IMR-90 (cell line): ENCODE measurements at regions not wholly inside any gene's neighbourhood (a gene's known extent, or its start where the extent isn't known, plus 50 kb on each side); places are given as distances from the start of the nearest gene placed in this dataset.

Experiments used
- ATAC-seq: fragments of 200-7000 bp; cut with Tn5 transposase; 2 replicates; pipeline ENCODE4 v1.9.1; 2020; ENCODE audit warnings: low read depth, mild to moderate bottlenecking, moderate library complexity
- BruUV-seq: library from RNA; stranded (reverse); fragments of 400-500 nt; replicated peaks from 2 replicates; lab custom pipeline; 2021; lab: Mats Ljungman, UMichigan
- CTCF ChIA-PET: fragments of 300-600 bp; formaldehyde crosslinking; extraction: SDS; loops from one replicate; lab custom pipeline; 2021; ENCODE audit warnings: antibody characterized with exemption; lab: Yijun Ruan, JAX
- POLR2A ChIA-PET: fragments of 300-600 bp; sonication (Branson Sonifier 250); formaldehyde crosslinking; loops from one replicate; lab custom pipeline; 2022; ENCODE audit warnings: antibody characterized with exemption; ENCODE audit not compliant: unreplicated experiment; lab: Charles Lee
- DNase-seq: peaks from one replicate; pipeline ENCODE4 v3.0.0; 2013
- H2AFZ ChIP-seq: replicated peaks from 2 replicates; pipeline ENCODE3; 2013; ENCODE audit warnings: low read length, mild to moderate bottlenecking; ENCODE audit not compliant: poor library complexity
- H2AK5ac ChIP-seq: 2 replicates; pipeline ENCODE4 v1.6.1; 2013; ENCODE audit warnings: low read depth, low read length, inconsistent platforms
- H2AK9ac ChIP-seq: replicated peaks from 2 replicates; pipeline ENCODE3; 2013; ENCODE audit warnings: mild to moderate bottlenecking, low read depth, low read length, moderate library complexity; ENCODE audit not compliant: poor library complexity
- H2BK120ac ChIP-seq: 2 replicates; pipeline ENCODE4 v1.6.1; 2013; ENCODE audit warnings: low read depth, low read length, inconsistent platforms
- H2BK15ac ChIP-seq: 3 replicates; pipeline ENCODE4 v1.6.1; 2013; ENCODE audit warnings: low read depth, low read length, inconsistent platforms
- H2BK20ac ChIP-seq: 2 replicates; pipeline ENCODE4 v1.6.1; 2013; ENCODE audit warnings: low read depth, mild to moderate bottlenecking, inconsistent platforms, low read length, moderate library complexity
- H2BK5ac ChIP-seq: 2 replicates; pipeline ENCODE4 v1.6.1; 2013; ENCODE audit warnings: mild to moderate bottlenecking, low read depth, low read length, inconsistent platforms; ENCODE audit not compliant: poor library complexity, severe bottlenecking
- H3K14ac ChIP-seq: replicated peaks from 2 replicates; pipeline ENCODE4 v1.6.1; 2013; ENCODE audit warnings: low read depth, low read length, inconsistent platforms
- H3K18ac ChIP-seq: 2 replicates; pipeline ENCODE4 v1.6.1; 2013; ENCODE audit warnings: low read depth, low read length, control low read depth
- H3K23ac ChIP-seq: 2 replicates; pipeline ENCODE4 v1.6.1; 2013; ENCODE audit warnings: low read depth, low read length, inconsistent platforms
- H3K27ac ChIP-seq: 2 replicates; pipeline ENCODE4 v1.5.1; 2013; ENCODE audit warnings: mild to moderate bottlenecking, control low read depth, low read length; ENCODE audit not compliant: insufficient read depth
- H3K27me3 ChIP-seq: 2 replicates; pipeline ENCODE4 v1.6.1; 2013; ENCODE audit warnings: low read length; ENCODE audit not compliant: control insufficient read depth, insufficient read depth
- H3K36me3 ChIP-seq: 2 replicates; pipeline ENCODE4 v1.6.1; 2013; ENCODE audit warnings: low read length, mixed read lengths; ENCODE audit not compliant: control insufficient read depth, insufficient read depth
- H3K4ac ChIP-seq: 2 replicates; pipeline ENCODE4 v1.6.1; 2013; ENCODE audit warnings: low read depth, low read length, inconsistent platforms
- H3K4me1 ChIP-seq: 2 replicates; pipeline ENCODE4 v1.6.1; 2013; ENCODE audit warnings: low read length, mixed read lengths; ENCODE audit not compliant: control insufficient read depth, insufficient read depth
- H3K4me2 ChIP-seq: 2 replicates; pipeline ENCODE4 v1.6.1; 2013; ENCODE audit warnings: low read depth, mild to moderate bottlenecking, control low read depth, low read length, moderate library complexity
- H3K4me3 ChIP-seq: 2 replicates; pipeline ENCODE4 v1.5.1; 2013; ENCODE audit warnings: low read depth, mild to moderate bottlenecking, control low read depth, low read length, moderate library complexity; ENCODE audit not compliant: insufficient read depth
- H3K56ac ChIP-seq: 2 replicates; pipeline ENCODE4 v1.6.1; 2013; ENCODE audit warnings: low read length, inconsistent platforms; ENCODE audit not compliant: insufficient read depth; ENCODE audit errors: extremely low read depth
- H3K79me1 ChIP-seq, 2 experiments: 2 replicates each; pipeline ENCODE4 v1.6.1; 2013; ENCODE audit warnings: low read length in 2 of 2, inconsistent platforms in 1 of 2, low read depth in 1 of 2
- H3K9ac ChIP-seq: 2 replicates; pipeline ENCODE4 v1.6.1; 2013; ENCODE audit warnings: low read depth, low read length, control low read depth
- H3K9me1 ChIP-seq: 2 replicates; pipeline ENCODE4 v1.6.1; 2013; ENCODE audit warnings: low read length, inconsistent platforms; ENCODE audit not compliant: insufficient read depth
- H3K9me3 ChIP-seq: 2 replicates; pipeline ENCODE4 v1.6.1; 2013; ENCODE audit warnings: low read length; ENCODE audit not compliant: control insufficient read depth, insufficient read depth
- H4K20me1 ChIP-seq: 2 replicates; pipeline ENCODE4 v1.6.1; 2013; ENCODE audit warnings: low read length, inconsistent platforms; ENCODE audit not compliant: insufficient read depth
- H4K5ac ChIP-seq: 2 replicates; pipeline ENCODE4 v1.6.1; 2013; ENCODE audit warnings: mild to moderate bottlenecking, low read depth, low read length, control low read depth
- H4K8ac ChIP-seq, 2 experiments: 2 replicates each; pipeline ENCODE4 v1.6.1; 2013; ENCODE audit warnings: low read depth in 2 of 2, low read length in 2 of 2, control low read depth in 1 of 2, inconsistent platforms in 1 of 2
- H4K91ac ChIP-seq: 2 replicates; pipeline ENCODE4 v1.6.1; 2013; ENCODE audit warnings: low read depth, low read length, inconsistent platforms; ENCODE audit not compliant: insufficient read depth
- BHLHE40 ChIP-seq: fragments of 150-350 bp; IDR thresholded peaks from 2 replicates; pipeline ENCODE4 v1.6.1; 2016; ENCODE audit warnings: mild to moderate bottlenecking, low read depth, low read length
- MAFK ChIP-seq: IDR thresholded peaks from 2 replicates; pipeline ENCODE4 v1.6.1; 2012; ENCODE audit warnings: low read depth, low read length, improper control_type of control experiment
- NFE2L2 ChIP-seq: fragments of 150-350 bp; IDR thresholded peaks from 2 replicates; pipeline ENCODE4 v1.6.1; 2016; ENCODE audit warnings: low read depth, mild to moderate bottlenecking, low read length
- RAD21 ChIP-seq: IDR thresholded peaks from 2 replicates; pipeline ENCODE4 v1.6.1; 2012; ENCODE audit warnings: low read length, improper control_type of control experiment
- WGBS, 2 experiments: methylation state at CpG; one replicate each; pipeline versions ENCODE4 v1.1.5 to v1.1.7; 2013; ENCODE audit warnings: missing lambda C conversion rate in 2 of 2; ENCODE audit not compliant: insufficient read length in 1 of 2; ENCODE audit errors: extremely low coverage in 2 of 2; 5-methylcytosine and 5-hydroxymethylcytosine counted together
- dilution Hi-C: fragments of 300-500 bp; cut with HindIII; formaldehyde crosslinking; loops from one replicate; pipeline ENCODE4 v1.14.3; 2018; ENCODE audit warnings: low sequenced_read_pairs; ENCODE audit not compliant: unreplicated experiment
- in situ Hi-C: fragments of 300-500 bp; cut with MboI; formaldehyde crosslinking; loops from 3 replicates; pipeline ENCODE4 v1.14.3; 2019; ENCODE audit warnings: low sequenced_read_pairs, inconsistent platforms, mixed read lengths
- intact Hi-C: fragments of 100-400 bp; cut with micrococcal nuclease; formaldehyde crosslinking; loops from 2 replicates; pipeline ENCODE4 v1.10.0; 2022
- TF ChIP-seq, protein P1 (sequence below): fragments of 150-350 bp; IDR thresholded peaks from 2 replicates; pipeline ENCODE4 v1.6.1; 2016; ENCODE audit warnings: low read depth, mild to moderate bottlenecking, low read length, moderate library complexity, borderline replicate concordance

DNA sequence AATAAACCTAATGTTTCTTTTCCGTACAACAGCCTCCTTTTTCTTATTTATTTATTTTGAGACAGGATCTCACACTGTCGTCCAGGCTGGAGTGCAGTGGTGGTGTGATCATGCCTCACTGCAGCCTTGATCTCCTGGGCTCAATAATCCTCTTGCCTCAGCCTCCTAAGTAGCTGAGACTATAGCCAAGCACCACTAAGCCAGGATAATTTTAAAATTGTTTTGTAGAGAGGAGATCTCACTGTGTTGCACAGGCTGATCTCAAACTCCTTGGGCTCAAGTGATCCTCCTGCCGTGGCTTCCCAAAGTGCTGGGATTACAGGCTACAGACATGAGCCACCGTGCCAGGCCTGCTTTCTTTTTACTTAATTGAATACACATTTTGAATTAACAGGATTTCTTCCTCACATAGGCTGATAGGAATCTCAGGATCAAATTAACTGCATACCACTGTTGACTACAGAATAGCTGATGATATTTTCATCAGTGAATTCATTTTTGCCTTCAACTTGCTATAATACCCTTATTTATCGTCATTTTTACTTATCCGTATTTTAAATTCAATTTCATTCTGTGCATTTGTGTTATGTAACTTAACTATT lies 2010.5 kb downstream of the NCAM2 start:
- 100% methylated on average over 1 of the region's 6 CpGs; no CpG with 5 or more reads in 1 of the 2 experiments for WGBS, 2 experiments
- Histone ChIP-seq H3K36me3 (no peaks in the 10 kb centered on the region), H2AFZ (no peak overlapping the region), H4K5ac (no peak overlapping the region), H3K4ac (no peak overlapping the region), H4K91ac (no peak overlapping the region), H3K56ac (no peak overlapping the region), H3K27ac (no peak overlapping the region), H2BK5ac (no peak overlapping the region), H2AK9ac (no peak overlapping the region), H3K14ac (no peak overlapping the region), H3K4me3 (no peak overlapping the region), H4K8ac (no peak overlapping the region), H3K9me3 (peaks cover 8% of the 10 kb centered on the region), H2BK15ac (no peak overlapping the region), H3K9ac (no peak overlapping the region), H3K4me2 (no peak overlapping the region), H3K23ac (no peak overlapping the region), H3K18ac (no peak overlapping the region), H3K79me1 (no peaks in the 10 kb centered on the region), H3K9me1 (no peaks in the 10 kb centered on the region), H2BK20ac (no peak overlapping the region), H2AK5ac (no peak overlapping the region), H3K27me3 (no peaks in the 10 kb centered on the region), H4K20me1 (no peaks in the 10 kb centered on the region), H3K4me1 (no peaks in the 10 kb centered on the region), H2BK120ac (no peak overlapping the region)
- ChIA-PET CTCF (no interaction called here), POLR2A (no interaction called here)
- TF ChIP-seq RAD21, result no peak
- no peak for TF ChIP-seq MAFK
- TF ChIP-seq, protein P1, sequence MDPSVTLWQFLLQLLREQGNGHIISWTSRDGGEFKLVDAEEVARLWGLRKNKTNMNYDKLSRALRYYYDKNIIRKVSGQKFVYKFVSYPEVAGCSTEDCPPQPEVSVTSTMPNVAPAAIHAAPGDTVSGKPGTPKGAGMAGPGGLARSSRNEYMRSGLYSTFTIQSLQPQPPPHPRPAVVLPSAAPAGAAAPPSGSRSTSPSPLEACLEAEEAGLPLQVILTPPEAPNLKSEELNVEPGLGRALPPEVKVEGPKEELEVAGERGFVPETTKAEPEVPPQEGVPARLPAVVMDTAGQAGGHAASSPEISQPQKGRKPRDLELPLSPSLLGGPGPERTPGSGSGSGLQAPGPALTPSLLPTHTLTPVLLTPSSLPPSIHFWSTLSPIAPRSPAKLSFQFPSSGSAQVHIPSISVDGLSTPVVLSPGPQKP, result no peak
- no peak for TF ChIP-seq BHLHE40
- no peak for TF ChIP-seq NFE2L2
- intact Hi-C loops (no loop called here), dilution Hi-C loops (no loop called here), in situ Hi-C loops (no loop called here)
- ATAC-seq (no peak), DNase-seq (no peak)
- no TSS peak for BruUV-seq
